Activated naive CD8-positive, alpha-beta T cell treated with anti-CD3 and anti-CD28 coated beads, Interleukin-2, amount 10 ng/mL, durations not matched to agents 7 days and 5 days (primary cell): ENCODE measurements at regions not wholly inside any gene's neighbourhood (a gene's known extent, or its start where the extent isn't known, plus 50 kb on each side); places are given as distances from the start of the nearest gene placed in this dataset.

Experiments
- ATAC-seq: fragments of 150-1000 bp; cut with Tn5 transposase; one replicate; pipeline ENCODE4 v1.10.0; 2021; ENCODE audit warnings: low read depth, moderate library complexity
- POLR2A ChIA-PET: fragments of 350-600 bp; sonication (Branson Sonifier 250); formaldehyde crosslinking; loops from one replicate; lab custom pipeline; 2021; ENCODE audit warnings: antibody characterized with exemption; lab: Charles Lee
- DNase-seq: peaks from one replicate; pipeline ENCODE4 v3.0.0; 2021
- H3K27ac Mint-ChIP-seq: one replicate; pipeline ENCODE4 v1.8.0; 2022; ENCODE audit warnings: mild to moderate bottlenecking, mixed read lengths
- H3K27me3 Mint-ChIP-seq: one replicate; pipeline ENCODE4 v1.8.0; 2022; ENCODE audit warnings: mild to moderate bottlenecking, moderate library complexity, mixed read lengths
- H3K36me3 Mint-ChIP-seq: one replicate; pipeline ENCODE4 v1.8.0; 2021; ENCODE audit warnings: mild to moderate bottlenecking, mixed read lengths
- H3K4me1 Mint-ChIP-seq: one replicate; pipeline ENCODE4 v1.8.0; 2021; ENCODE audit warnings: mixed read lengths
- H3K4me3 Mint-ChIP-seq: one replicate; pipeline ENCODE4 v1.8.0; 2022; ENCODE audit warnings: mild to moderate bottlenecking, moderate library complexity, mixed read lengths
- H3K9me3 Mint-ChIP-seq: one replicate; pipeline ENCODE4 v1.8.0; 2021; ENCODE audit warnings: mixed read lengths

- POLR2A ChIA-PET = no interaction called here
- no peak for DNase-seq
- peaks cover 2% of the 10 kb centered on the region for H3K9me3 Mint-ChIP-seq
- H3K27me3 Mint-ChIP-seq = no peaks in the 10 kb centered on the region
- H3K36me3 Mint-ChIP-seq = no peaks in the 10 kb centered on the region
- H3K27ac Mint-ChIP-seq = no peak overlapping the region
- H3K4me3 Mint-ChIP-seq = no peak overlapping the region
- H3K4me1 Mint-ChIP-seq = no peaks in the 10 kb centered on the region
- ATAC-seq = no peak
Observed at GRCh38 chr2:221637851-221638250, 65.7 kb upstream of the EPHA4 start.

DNA sequence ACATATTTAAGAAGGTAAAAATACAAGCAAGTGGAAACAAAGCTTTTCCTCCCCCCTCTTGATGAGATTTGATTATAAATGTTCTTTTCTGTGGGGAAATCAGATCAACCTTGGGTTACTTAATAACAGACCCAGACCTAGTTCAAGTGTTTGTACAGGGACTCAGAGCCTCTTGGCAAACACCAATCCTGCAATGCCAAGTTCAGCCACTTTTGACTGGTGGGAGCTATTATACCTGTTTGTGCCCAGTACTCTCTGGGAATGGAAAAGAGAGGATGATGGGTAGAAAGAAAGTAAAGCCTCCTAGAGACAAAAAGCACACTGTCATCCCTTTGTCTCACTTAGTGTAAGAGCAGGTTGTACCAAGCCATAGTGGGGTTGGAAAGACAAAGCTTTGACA is 63.8 kb upstream of the EPHA4 start:
- Mint-ChIP-seq H3K4me1 (no peaks in the 10 kb centered on the region), H3K27ac (no peak overlapping the region), H3K4me3 (no peak overlapping the region), H3K27me3 (no peaks in the 10 kb centered on the region), H3K36me3 (no peaks in the 10 kb centered on the region), H3K9me3 (no peaks in the 10 kb centered on the region)
- ATAC-seq (no peak), DNase-seq (no peak)
- POLR2A ChIA-PET = no interaction called here

GRCh38 chr2:221629468-221629867 is 57.4 kb upstream of the EPHA4 start:
- Mint-ChIP-seq H3K27me3 (no peaks in the 10 kb centered on the region), H3K36me3 (no peaks in the 10 kb centered on the region), H3K4me3 (no peak overlapping the region), H3K4me1 (no peaks in the 10 kb centered on the region), H3K9me3 (no peaks in the 10 kb centered on the region), H3K27ac (no peak overlapping the region)
- POLR2A ChIA-PET = no interaction called here
- no peak for DNase-seq
- ATAC-seq = no peak

DNA sequence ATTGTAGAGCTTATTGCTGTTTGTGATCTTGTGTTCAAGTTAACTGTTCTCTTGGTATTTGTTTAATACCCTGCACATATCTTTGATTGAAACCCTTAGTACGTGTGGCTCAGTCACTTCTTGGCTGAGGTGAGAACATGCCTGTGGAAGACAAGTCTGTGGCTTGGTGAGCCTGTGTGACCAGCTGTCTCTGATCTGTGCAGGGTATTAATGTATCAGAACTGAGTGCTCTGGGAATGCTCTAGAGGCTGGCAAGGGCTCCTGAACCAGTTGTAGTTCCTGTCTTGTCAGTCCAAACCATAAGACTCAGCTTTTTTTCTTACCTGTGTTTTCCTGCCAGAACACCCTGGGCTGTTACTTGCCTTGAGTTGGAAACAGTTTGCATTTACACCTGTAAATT is 52.4 kb upstream of the EPHA4 start:
- DNase-seq = no peak
- no peak for ATAC-seq
- H3K9me3 Mint-ChIP-seq = no peaks in the 10 kb centered on the region
- no peak overlapping the region for H3K4me3 Mint-ChIP-seq
- POLR2A ChIA-PET = no interaction called here
- H3K27ac Mint-ChIP-seq = no peak overlapping the region
- no peaks in the 10 kb centered on the region for H3K4me1 Mint-ChIP-seq
- no peaks in the 10 kb centered on the region for H3K27me3 Mint-ChIP-seq
- H3K36me3 Mint-ChIP-seq = no peaks in the 10 kb centered on the region
